Gastrocnemius medialis (tissue), 4 donors: ENCODE measurements at regions not wholly inside any gene's neighbourhood (a gene's known extent, or its start where the extent isn't known, plus 50 kb on each side); places are given as distances from the start of the nearest gene placed in this dataset.
A peak's percentile ranks its signal among the peaks of the same experiment; 100 is the strongest.

ENCODE experiments used
- ATAC-seq, 2 donors: fragments of 150-250 bp; one replicate each; pipeline ENCODE4 v1.9.1; 2016
- DNase-seq, 2 donors: peaks; one replicate each; pipeline ENCODE4 v3.0.0-alpha.2; 2019
- H3K27ac ChIP-seq, 4 donors: fragments of 200-600 bp; sonication (generic); 1 replicate in 1 of 4; 2 replicates in 3 of 4; pipeline ENCODE4 v1.5.1; 2016 to 2018; ENCODE audit warnings: mild to moderate bottlenecking in 2 of 4, moderate library complexity in 1 of 4
- H3K27me3 ChIP-seq, 3 donors: fragments of 200-600 bp; sonication (generic) in 2 of 3; 1 replicate in 1 of 3; 2 replicates in 2 of 3; pipeline versions ENCODE4 v1.5.1 to v1.6.0; 2016 to 2019; ENCODE audit warnings: mild to moderate bottlenecking in 1 of 3, moderate library complexity in 1 of 3
- H3K36me3 ChIP-seq, 2 donors: fragments of 200-600 bp; sonication (generic) in 1 of 2; one replicate each; pipeline ENCODE4 v1.5.1; 2017 to 2018
- H3K4me1 ChIP-seq, 2 donors: fragments of 200-600 bp; sonication (generic) in 1 of 2; one replicate each; pipeline ENCODE4 v1.5.1; 2016 to 2017; ENCODE audit warnings: mild to moderate bottlenecking in 2 of 2
- H3K4me3 ChIP-seq, 4 donors: fragments of 200-600 bp; sonication (generic) in 3 of 4; 1 replicate in 1 of 4; 2 replicates in 3 of 4; pipeline ENCODE4 v1.5.1; 2016 to 2019; ENCODE audit warnings: mild to moderate bottlenecking in 2 of 4
- H3K9me3 ChIP-seq, 3 donors: fragments of 200-600 bp; sonication (generic) in 2 of 3; 1 replicate in 1 of 3; 2 replicates in 2 of 3; pipeline ENCODE4 v1.5.1; 2016 to 2019
- CTCF ChIP-seq, 5 experiments: fragments of 450-650 bp in 3 of 5; fragments of 200-600 bp in 2 of 5; sonication (generic) in 2 of 5; IDR thresholded peaks in 4 of 5; conservative IDR thresholded peaks in 1 of 5; 1 replicate in 4 of 5; 2 replicates in 1 of 5; pipeline ENCODE4 v1.5.1; 2016 to 2019; ENCODE audit warnings: antibody characterized with exemption in 5 of 5, mild to moderate bottlenecking in 3 of 5, moderate library complexity in 3 of 5
- POLR2A ChIP-seq, 2 donors: fragments of 450-650 bp; IDR thresholded peaks; one replicate each; pipeline ENCODE4 v1.6.1; 2017; ENCODE audit warnings: antibody characterized with exemption in 2 of 2, mild to moderate bottlenecking in 2 of 2, moderate library complexity in 2 of 2
- in situ Hi-C, 4 donors: fragments of 200-750 bp; cut with MboI; loops; one replicate each; pipeline versions ENCODE4 v1.15.0 to v1.8.0; 2017; ENCODE audit warnings: low sequenced_read_pairs in 4 of 4
- intact Hi-C: fragments of 100-400 bp; cut with DNase I; formaldehyde crosslinking; loops from one replicate; pipeline ENCODE4 v1.15.1; 2023; ENCODE audit warnings: low total_unique reads

GRCh38 chr1:30816211-30817076 is 58.9 kb upstream of the LAPTM5 start:
- Histone ChIP-seq H3K4me1 (peaks cover 0 to 26% of the 10 kb centered on the region in 2 donors), H3K27ac (no peak overlapping the region)
- DNase-seq, result no peak

GRCh38 chr1:30815556-30815955 is 58.0 kb upstream of the LAPTM5 start:
- Histone ChIP-seq H3K4me1 (peaks cover 0 to 22% of the 10 kb centered on the region in 2 donors), H3K27me3 (no peaks in the 10 kb centered on the region), H3K9me3 (no peaks in the 10 kb centered on the region), H3K27ac (no peak overlapping the region), H3K4me3 (no peak overlapping the region), H3K36me3 (no peaks in the 10 kb centered on the region)
- DNase-seq (no peak), ATAC-seq (no peak)
- in situ Hi-C loops, result no loop called here
- intact Hi-C loops, result no loop called here
- TF ChIP-seq CTCF (IDR thresholded peaks at IDR 0.05 in 4 of 5, conservative IDR thresholded peaks at IDR 0.05 in 1 of 5) (no peak), POLR2A (IDR thresholded peaks at IDR 0.05) (no peak)

More at GRCh38 chr1:30816211-30817076, 58.9 kb upstream of the LAPTM5 start:
- intact Hi-C loops, result no loop called here
- Histone ChIP-seq H3K36me3 (no peaks in the 10 kb centered on the region), H3K9me3 (no peaks in the 10 kb centered on the region), H3K4me3 (no peak overlapping the region), H3K27me3 (no peaks in the 10 kb centered on the region)
- in situ Hi-C loops, result no loop called here
- no peak for TF ChIP-seq POLR2A (IDR thresholded peaks at IDR 0.05)
- no peak for TF ChIP-seq CTCF (IDR thresholded peaks at IDR 0.05 in 4 of 5, conservative IDR thresholded peaks at IDR 0.05 in 1 of 5)
- ATAC-seq, result peak in 1 of 2 donors; percentile 60

- H3K36me3 ChIP-seq, result no peaks in the 10 kb centered on the region
- H3K4me3 ChIP-seq, result no peak overlapping the region
- H3K27me3 ChIP-seq, result no peaks in the 10 kb centered on the region
- intact Hi-C loops, result no loop called here
- H3K9me3 ChIP-seq, result no peaks in the 10 kb centered on the region
- ATAC-seq (no peak), DNase-seq (no peak)
- H3K4me1 ChIP-seq, result peaks cover 0 to 15% of the 10 kb centered on the region in 2 donors
- in situ Hi-C loops, result no loop called here
- TF ChIP-seq POLR2A (IDR thresholded peaks at IDR 0.05) (no peak), CTCF (IDR thresholded peaks at IDR 0.05 in 4 of 5, conservative IDR thresholded peaks at IDR 0.05 in 1 of 5) (no peak)
- H3K27ac ChIP-seq, result no peak overlapping the region
These were observed 56.7 kb upstream of the LAPTM5 start for GRCh38 chr1:30814292-30814691.

- DNase-seq (no peak), ATAC-seq (no peak)
- no peaks in the 10 kb centered on the region for H3K9me3 ChIP-seq
- intact Hi-C loops (no loop called here), in situ Hi-C loops (no loop called here)
- peaks cover 6% of the 10 kb centered on the region in 2 donors for H3K4me1 ChIP-seq
- peaks cover 0 to 8% (median 7%) of the 10 kb centered on the region in 3 donors for H3K27me3 ChIP-seq
- no peaks in the 10 kb centered on the region for H3K36me3 ChIP-seq
- no peak overlapping the region for H3K27ac ChIP-seq
- no peak for TF ChIP-seq CTCF (IDR thresholded peaks at IDR 0.05 in 4 of 5, conservative IDR thresholded peaks at IDR 0.05 in 1 of 5)
- no peak for TF ChIP-seq POLR2A (IDR thresholded peaks at IDR 0.05)
- no peak overlapping the region for H3K4me3 ChIP-seq
These were observed 54.5 kb upstream of the LAPTM5 start for GRCh38 chr1:30812076-30812475.
